ENCODE measurements at regions not wholly inside any gene's neighbourhood (a gene's known extent, or its start where the extent isn't known, plus 50 kb on each side); places are given as distances from the start of the nearest gene placed in this dataset.

- TF ChIP-seq CTCF (conservative IDR thresholded peaks at IDR 0.05; ENCODE audit: low read length) (no peak), EZH2phosphoT487 (IDR thresholded peaks at IDR 0.05; ENCODE audit: borderline replicate concordance) (no peak)
These were observed 594.1 kb downstream of the INHBA start for GRCh38 chr7:41108821-41109220.
